Cardiac fibroblast (primary cell): ENCODE measurements at regions not wholly inside any gene's neighbourhood (a gene's known extent, or its start where the extent isn't known, plus 50 kb on each side); places are given as distances from the start of the nearest gene placed in this dataset.

Experiments used
- DNase-seq, 2 donors: peaks; one replicate each; pipeline versions ENCODE4 v3.0.0 to v3.0.0-alpha.2; 2010; ENCODE audit warnings: low read depth in 2 of 2
- H3K4me3 ChIP-seq, 2 donors: replicated peaks in 1 of 2; 1 replicate in 1 of 2; 2 replicates in 1 of 2; pipeline ENCODE4 v1.5.1; 2011; ENCODE audit warnings: low read depth in 2 of 2, low read length in 2 of 2, mild to moderate bottlenecking in 2 of 2, moderate library complexity in 1 of 2
- TF ChIP-seq, protein P1 (sequence below): IDR thresholded peaks from one replicate; pipeline ENCODE4 v1.5.1; 2011; ENCODE audit warnings: low read depth, mild to moderate bottlenecking, low read length, inconsistent platforms

DNA sequence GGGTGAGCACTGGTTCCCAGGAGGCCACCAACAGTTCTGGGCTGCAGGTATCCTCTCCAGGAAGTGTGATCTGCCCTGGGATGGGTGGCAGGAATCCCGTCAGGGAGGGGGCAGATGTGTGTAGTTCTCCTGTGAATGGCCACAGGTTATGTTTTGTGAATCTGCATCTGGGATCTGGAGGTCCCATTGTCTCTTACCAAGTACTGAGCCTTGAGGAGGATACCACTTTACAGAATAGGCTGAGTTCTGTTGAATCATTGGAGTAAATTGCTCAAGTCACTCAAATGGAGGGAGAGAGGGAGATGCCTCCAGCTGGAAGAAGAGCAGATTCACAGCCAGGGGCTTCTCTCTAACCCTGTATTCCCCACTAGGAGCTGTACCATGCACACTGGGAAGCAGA is 168.2 kb downstream of the ANKRD30B start:
- no peak for DNase-seq
- H3K4me3 ChIP-seq = no peak overlapping the region
- TF ChIP-seq, protein P1, sequence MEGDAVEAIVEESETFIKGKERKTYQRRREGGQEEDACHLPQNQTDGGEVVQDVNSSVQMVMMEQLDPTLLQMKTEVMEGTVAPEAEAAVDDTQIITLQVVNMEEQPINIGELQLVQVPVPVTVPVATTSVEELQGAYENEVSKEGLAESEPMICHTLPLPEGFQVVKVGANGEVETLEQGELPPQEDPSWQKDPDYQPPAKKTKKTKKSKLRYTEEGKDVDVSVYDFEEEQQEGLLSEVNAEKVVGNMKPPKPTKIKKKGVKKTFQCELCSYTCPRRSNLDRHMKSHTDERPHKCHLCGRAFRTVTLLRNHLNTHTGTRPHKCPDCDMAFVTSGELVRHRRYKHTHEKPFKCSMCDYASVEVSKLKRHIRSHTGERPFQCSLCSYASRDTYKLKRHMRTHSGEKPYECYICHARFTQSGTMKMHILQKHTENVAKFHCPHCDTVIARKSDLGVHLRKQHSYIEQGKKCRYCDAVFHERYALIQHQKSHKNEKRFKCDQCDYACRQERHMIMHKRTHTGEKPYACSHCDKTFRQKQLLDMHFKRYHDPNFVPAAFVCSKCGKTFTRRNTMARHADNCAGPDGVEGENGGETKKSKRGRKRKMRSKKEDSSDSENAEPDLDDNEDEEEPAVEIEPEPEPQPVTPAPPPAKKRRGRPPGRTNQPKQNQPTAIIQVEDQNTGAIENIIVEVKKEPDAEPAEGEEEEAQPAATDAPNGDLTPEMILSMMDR = no peak

GRCh38 chr18:14916851-14917250 is 168.9 kb downstream of the ANKRD30B start:
- no peak for DNase-seq
- TF ChIP-seq, protein P1 = no peak
- H3K4me3 ChIP-seq = no peak overlapping the region

- no peak for DNase-seq
- TF ChIP-seq, protein P1 = no peak
- H3K4me3 ChIP-seq = no peak overlapping the region
These were observed 169.3 kb downstream of the ANKRD30B start for GRCh38 chr18:14917311-14917710.

DNA sequence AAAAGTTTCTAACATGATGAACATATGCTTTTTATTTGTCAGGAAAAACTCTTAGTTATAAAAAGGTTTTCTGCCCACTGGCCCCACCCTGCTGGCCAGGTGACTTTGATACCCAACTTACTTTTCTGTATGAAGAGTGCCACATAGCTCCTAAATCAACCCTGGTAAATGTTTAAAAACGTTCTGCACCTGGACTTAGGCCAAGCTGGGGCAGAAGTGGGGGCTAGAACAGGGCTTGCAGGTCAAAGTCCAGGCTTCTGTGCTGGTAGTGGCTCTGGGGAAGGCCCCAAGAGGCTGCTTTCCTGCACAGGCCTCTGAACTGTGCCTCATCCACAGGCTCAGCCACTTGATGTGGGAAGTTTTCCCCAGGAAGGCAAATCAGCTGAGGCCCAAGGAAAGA is 171.7 kb downstream of the ANKRD30B start:
- no peak for DNase-seq
- TF ChIP-seq, protein P1 = no peak
- H3K4me3 ChIP-seq = no peak overlapping the region

DNA sequence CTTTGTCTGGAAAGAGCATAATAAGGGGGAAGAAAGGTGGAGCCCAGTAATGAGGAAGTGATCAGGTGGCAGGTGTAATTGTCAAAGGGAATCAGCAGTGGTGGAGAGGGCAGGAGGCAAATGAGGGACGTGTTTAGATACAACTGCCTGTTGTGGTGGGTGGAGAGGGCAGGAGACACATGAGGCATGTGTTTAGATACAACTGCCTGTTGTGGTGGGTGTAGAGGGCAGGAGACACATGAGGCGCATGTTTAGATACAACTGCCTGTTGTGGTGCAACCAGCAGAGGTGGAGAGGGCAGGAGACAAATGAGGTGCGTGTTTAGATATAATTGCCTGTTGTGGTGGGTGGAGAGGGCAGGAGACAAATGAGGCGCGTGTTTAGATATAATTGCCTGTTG is 173.1 kb downstream of the ANKRD30B start:
- H3K4me3 ChIP-seq = no peak overlapping the region
- DNase-seq = no peak
- TF ChIP-seq, protein P1 = no peak

DNA sequence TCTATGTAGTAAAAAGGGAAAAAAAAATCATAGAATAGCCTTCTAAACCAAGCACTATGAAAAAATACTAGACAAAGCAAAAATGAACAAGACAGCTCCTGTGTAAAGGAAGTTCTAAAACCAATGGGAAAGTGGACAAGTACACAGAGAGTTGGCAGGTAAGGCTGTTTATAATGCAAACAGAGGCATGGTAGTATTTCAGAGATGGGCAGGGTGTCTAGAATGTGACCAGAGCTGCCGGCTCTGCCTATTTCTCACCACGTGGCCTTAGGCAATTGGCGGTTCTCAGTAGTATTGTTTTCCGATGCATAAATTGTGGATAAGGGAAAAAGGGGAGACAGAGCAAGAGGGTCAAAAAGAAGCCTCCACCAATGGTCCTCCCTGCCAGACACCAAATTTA is 173.6 kb downstream of the ANKRD30B start:
- TF ChIP-seq, protein P1 = no peak
- no peak for DNase-seq
- no peak overlapping the region for H3K4me3 ChIP-seq

- TF ChIP-seq, protein P1 = no peak
- DNase-seq = no peak
- no peak overlapping the region for H3K4me3 ChIP-seq
These were observed 174.1 kb downstream of the ANKRD30B start for GRCh38 chr18:14922031-14922430.
